Glomerular endothelial cell (primary cell): ENCODE measurements at regions not wholly inside any gene's neighbourhood (a gene's known extent, or its start where the extent isn't known, plus 50 kb on each side); places are given as distances from the start of the nearest gene placed in this dataset.
"Not testable (repeated sequence)": the region's sequence is repeated elsewhere in the genome, so short reads cannot be mapped to it uniquely, and the experiment has no call there.

ENCODE experiments used
- DNase-seq: peaks from one replicate; pipeline ENCODE4 v3.0.0-alpha.2; 2011; ENCODE audit warnings: low read depth, low spot score; ENCODE audit errors: extremely low read depth

GRCh38 chr1:218494449-218494852 is 149.3 kb downstream of the TGFB2 start:
- no peak for DNase-seq

GRCh38 chr1:218495931-218496330 is 150.8 kb downstream of the TGFB2 start:
- no peak for DNase-seq

- no peak for DNase-seq
These were observed 151.4 kb downstream of the TGFB2 start for GRCh38 chr1:218496561-218496960.

- no peak for DNase-seq
These were observed 153.2 kb downstream of the TGFB2 start for GRCh38 chr1:218498056-218498938.

GRCh38 chr1:218499011-218499691 is 154.0 kb downstream of the TGFB2 start:
- DNase-seq, result no peak

- no peak for DNase-seq
These were observed 154.8 kb downstream of the TGFB2 start for GRCh38 chr1:218499911-218500310.

GRCh38 chr1:218501161-218501560 is 156.0 kb downstream of the TGFB2 start:
- no peak for DNase-seq

GRCh38 chr1:218502383-218502782 is 157.2 kb downstream of the TGFB2 start:
- no peak for DNase-seq

GRCh38 chr1:218503102-218503501 is 158.0 kb downstream of the TGFB2 start:
- DNase-seq, result no peak

GRCh38 chr1:218507355-218508002 is 162.3 kb downstream of the TGFB2 start:
- DNase-seq, result no peak

- DNase-seq, result no peak
These were observed 165.1 kb downstream of the TGFB2 start for GRCh38 chr1:218510153-218510772.

- DNase-seq, result no peak
These were observed 168.2 kb downstream of the TGFB2 start for GRCh38 chr1:218513328-218513727.

- DNase-seq, result no peak
These were observed 169.6 kb downstream of the TGFB2 start for GRCh38 chr1:218514689-218515088.

- no peak for DNase-seq
These were observed 171.4 kb downstream of the TGFB2 start for GRCh38 chr1:218516526-218516925.

GRCh38 chr1:218517459-218517858 is 172.3 kb downstream of the TGFB2 start:
- DNase-seq, result no peak

GRCh38 chr1:218518216-218518740 is 173.1 kb downstream of the TGFB2 start:
- no peak for DNase-seq

GRCh38 chr1:218520646-218521045 is 175.5 kb downstream of the TGFB2 start:
- not testable (repeated sequence) for DNase-seq

- no peak for DNase-seq
These were observed 176.5 kb downstream of the TGFB2 start for GRCh38 chr1:218521414-218522169.

- no peak for DNase-seq
These were observed 179.4 kb downstream of the TGFB2 start for GRCh38 chr1:218524526-218524925.

GRCh38 chr1:218525031-218525430 is 179.9 kb downstream of the TGFB2 start:
- DNase-seq, result no peak
